Smooth muscle cell (in vitro differentiated cells): ENCODE measurements at regions not wholly inside any gene's neighbourhood (a gene's known extent, or its start where the extent isn't known, plus 50 kb on each side); places are given as distances from the start of the nearest gene placed in this dataset.

Source experiments
- DNase-seq: peaks from one replicate; lab custom pipeline; 2025; ENCODE audit not compliant: unreplicated experiment; lab: John Stamatoyannopoulos, UW
- H2AFZ ChIP-seq: fragments of 200-600 bp; sonication (generic); 2 replicates; pipeline ENCODE4 v1.6.0; 2016; ENCODE audit warnings: antibody characterized with exemption, low read depth, mild to moderate bottlenecking
- H3F3A ChIP-seq: fragments of 200-600 bp; sonication (generic); 2 replicates; pipeline ENCODE4 v1.6.0; 2017; ENCODE audit warnings: antibody characterized with exemption, low read depth
- H3K27ac ChIP-seq: fragments of 200-600 bp; sonication (generic); 2 replicates; pipeline ENCODE4 v1.5.1; 2016; ENCODE audit warnings: low read depth, mild to moderate bottlenecking
- H3K27me3 ChIP-seq: fragments of 200-600 bp; sonication (generic); 2 replicates; pipeline ENCODE4 v1.6.1; 2016; ENCODE audit warnings: low read depth, mild to moderate bottlenecking
- H3K36me3 ChIP-seq: fragments of 200-600 bp; sonication (generic); 2 replicates; pipeline ENCODE4 v1.5.1; 2016; ENCODE audit warnings: low read depth
- H3K4me1 ChIP-seq: fragments of 200-600 bp; sonication (generic); 2 replicates; pipeline ENCODE4 v1.5.1; 2016; ENCODE audit warnings: low read depth
- H3K4me2 ChIP-seq: fragments of 200-600 bp; sonication (generic); 2 replicates; pipeline ENCODE4 v1.6.0; 2016; ENCODE audit warnings: mild to moderate bottlenecking
- H3K4me3 ChIP-seq: fragments of 200-600 bp; sonication (generic); 2 replicates; pipeline ENCODE4 v1.5.1; 2016; ENCODE audit warnings: mild to moderate bottlenecking
- H3K79me2 ChIP-seq: fragments of 200-600 bp; sonication (generic); 2 replicates; pipeline ENCODE4 v1.6.0; 2016; ENCODE audit warnings: low read depth, mild to moderate bottlenecking
- H3K9ac ChIP-seq: fragments of 200-600 bp; sonication (generic); 2 replicates; pipeline ENCODE4 v1.6.0; 2016; ENCODE audit warnings: low read depth
- H3K9me3 ChIP-seq: fragments of 200-600 bp; sonication (generic); replicated peaks from 2 replicates; pipeline ENCODE4 v1.5.1; 2016; ENCODE audit warnings: low read depth
- H4K20me1 ChIP-seq: fragments of 200-600 bp; sonication (generic); 2 replicates; pipeline ENCODE4 v1.6.0; 2016; ENCODE audit warnings: low read depth
- CTCF ChIP-seq: fragments of 200-600 bp; sonication (generic); IDR thresholded peaks from 2 replicates; pipeline ENCODE4 v1.5.1; 2017; ENCODE audit warnings: borderline replicate concordance, mild to moderate bottlenecking, antibody characterized with exemption; ENCODE audit not compliant: insufficient read depth, poor library complexity, severe bottlenecking
- WGBS: methylation state at CpG from one replicate; pipeline ENCODE4 v1.1.7; 2016; ENCODE audit warnings: low lambda C conversion rate; 5-methylcytosine and 5-hydroxymethylcytosine counted together

GRCh38 chr2:165033402-165033801 is 78.1 kb upstream of the SLC38A11 start:
- no peak overlapping the region for H3K4me3 ChIP-seq
- H3K36me3 ChIP-seq, result no peaks in the 10 kb centered on the region
- H3K9ac ChIP-seq, result no peak overlapping the region
- H3K9me3 ChIP-seq, result no peaks in the 10 kb centered on the region
- no peaks in the 10 kb centered on the region for H3F3A ChIP-seq
- WGBS, result 94% methylated on average over 2 of the region's 2 CpGs
- H3K27me3 ChIP-seq, result peaks cover 2% of the 10 kb centered on the region
- H3K4me1 ChIP-seq, result no peaks in the 10 kb centered on the region
- no peak for TF ChIP-seq CTCF
- H3K4me2 ChIP-seq, result no peak overlapping the region
- no peaks in the 10 kb centered on the region for H3K79me2 ChIP-seq
- no peak for DNase-seq
- H3K27ac ChIP-seq, result no peak overlapping the region
- H2AFZ ChIP-seq, result no peak overlapping the region
- no peaks in the 10 kb centered on the region for H4K20me1 ChIP-seq

- no peak overlapping the region for H3K4me3 ChIP-seq
- 75% methylated on average over 2 of the region's 2 CpGs for WGBS
- H3K9me3 ChIP-seq, result no peaks in the 10 kb centered on the region
- no peak for TF ChIP-seq CTCF
- no peak overlapping the region for H3K9ac ChIP-seq
- H3K4me1 ChIP-seq, result no peaks in the 10 kb centered on the region
- DNase-seq, result no peak
- H3K36me3 ChIP-seq, result no peaks in the 10 kb centered on the region
- peaks cover 3% of the 10 kb centered on the region for H3K27me3 ChIP-seq
- no peak overlapping the region for H2AFZ ChIP-seq
- no peak overlapping the region for H3K27ac ChIP-seq
- no peaks in the 10 kb centered on the region for H3F3A ChIP-seq
- H3K79me2 ChIP-seq, result no peaks in the 10 kb centered on the region
- no peaks in the 10 kb centered on the region for H4K20me1 ChIP-seq
- H3K4me2 ChIP-seq, result no peak overlapping the region
These were observed 77.2 kb upstream of the SLC38A11 start for GRCh38 chr2:165032559-165032958.

GRCh38 chr2:165024199-165024598 is 68.9 kb upstream of the SLC38A11 start:
- H3K36me3 ChIP-seq, result no peaks in the 10 kb centered on the region
- H3K4me3 ChIP-seq, result no peak overlapping the region
- TF ChIP-seq CTCF, result no peak
- H3F3A ChIP-seq, result no peaks in the 10 kb centered on the region
- H3K4me1 ChIP-seq, result no peaks in the 10 kb centered on the region
- no peak overlapping the region for H3K27ac ChIP-seq
- H3K4me2 ChIP-seq, result no peak overlapping the region
- H3K27me3 ChIP-seq, result peaks cover 3% of the 10 kb centered on the region
- WGBS, result 93% methylated on average over 3 of the region's 3 CpGs
- no peak overlapping the region for H2AFZ ChIP-seq
- DNase-seq, result no peak
- no peak overlapping the region for H3K9ac ChIP-seq
- no peaks in the 10 kb centered on the region for H3K79me2 ChIP-seq
- no peaks in the 10 kb centered on the region for H4K20me1 ChIP-seq
- no peaks in the 10 kb centered on the region for H3K9me3 ChIP-seq

GRCh38 chr2:165022781-165023180 is 67.5 kb upstream of the SLC38A11 start:
- H2AFZ ChIP-seq, result no peak overlapping the region
- no peaks in the 10 kb centered on the region for H3K9me3 ChIP-seq
- no peak overlapping the region for H3K4me3 ChIP-seq
- no peaks in the 10 kb centered on the region for H3K36me3 ChIP-seq
- TF ChIP-seq CTCF, result no peak
- 77% methylated on average over 5 of the region's 6 CpGs for WGBS
- no peaks in the 10 kb centered on the region for H3K79me2 ChIP-seq
- no peaks in the 10 kb centered on the region for H4K20me1 ChIP-seq
- H3K27ac ChIP-seq, result no peak overlapping the region
- no peak overlapping the region for H3K4me2 ChIP-seq
- H3F3A ChIP-seq, result no peaks in the 10 kb centered on the region
- DNase-seq, result no peak
- no peaks in the 10 kb centered on the region for H3K4me1 ChIP-seq
- H3K9ac ChIP-seq, result no peak overlapping the region
- no peaks in the 10 kb centered on the region for H3K27me3 ChIP-seq
